Body of pancreas (tissue), 4 donors: ENCODE measurements at regions not wholly inside any gene's neighbourhood (a gene's known extent, or its start where the extent isn't known, plus 50 kb on each side); places are given as distances from the start of the nearest gene placed in this dataset.

Experiments used
- ATAC-seq: fragments of 150-250 bp; one replicate; pipeline ENCODE4 v1.9.1; 2016
- DNase-seq, 4 donors: peaks; one replicate each; pipeline ENCODE4 v3.0.0-alpha.2; 2019
- H3K27ac ChIP-seq, 4 donors: fragments of 200-600 bp; sonication (generic); 1 replicate in 3 of 4; 2 replicates in 1 of 4; pipeline versions ENCODE4 v1.5.1 to v1.6.1; 2016 to 2019; ENCODE audit warnings: mild to moderate bottlenecking in 1 of 4, mixed read lengths in 1 of 4, moderate library complexity in 1 of 4
- H3K27me3 ChIP-seq, 2 donors: fragments of 200-600 bp; sonication (generic); one replicate each; pipeline ENCODE4 v1.6.0; 2016; ENCODE audit warnings: mild to moderate bottlenecking in 1 of 2
- H3K36me3 ChIP-seq, 2 donors: fragments of 200-600 bp; sonication (generic); replicated peaks in 1 of 2; 2 replicates each; pipeline ENCODE4 v1.5.1; 2016; ENCODE audit warnings: low read depth in 2 of 2; ENCODE audit not compliant: insufficient read depth in 1 of 2
- H3K4me1 ChIP-seq: fragments of 200-600 bp; sonication (generic); one replicate; pipeline ENCODE4 v1.6.0; 2016
- H3K4me3 ChIP-seq, 2 donors: fragments of 200-600 bp; sonication (generic); 1 replicate in 1 of 2; 2 replicates in 1 of 2; pipeline ENCODE4 v1.5.1; 2016 to 2019
- H3K9me3 ChIP-seq, 3 donors: fragments of 200-600 bp; sonication (generic); 1 replicate in 2 of 3; 2 replicates in 1 of 3; pipeline ENCODE4 v1.5.1; 2016
- POLR2A ChIP-seq, 3 donors: fragments of 450-650 bp; IDR thresholded peaks; one replicate each; pipeline ENCODE4 v1.6.1; 2016; ENCODE audit warnings: antibody characterized with exemption in 3 of 3, mild to moderate bottlenecking in 2 of 3
- WGBS, 2 donors: methylation state at CpG; one replicate each; pipeline ENCODE4 v1.1.5; 2017; 5-methylcytosine and 5-hydroxymethylcytosine counted together
- intact Hi-C: fragments of 100-400 bp; cut with DNase I; formaldehyde crosslinking; loops from one replicate; pipeline ENCODE4 v1.15.1; 2023
- TF ChIP-seq, protein P1 (sequence below), 7 experiments: fragments of 450-650 bp in 4 of 7; fragments of 200-600 bp in 3 of 7; sonication (generic) in 3 of 7; IDR thresholded peaks; one replicate each; pipeline ENCODE4 v1.5.1; 2016 to 2019; ENCODE audit warnings: antibody characterized with exemption in 7 of 7

DNA sequence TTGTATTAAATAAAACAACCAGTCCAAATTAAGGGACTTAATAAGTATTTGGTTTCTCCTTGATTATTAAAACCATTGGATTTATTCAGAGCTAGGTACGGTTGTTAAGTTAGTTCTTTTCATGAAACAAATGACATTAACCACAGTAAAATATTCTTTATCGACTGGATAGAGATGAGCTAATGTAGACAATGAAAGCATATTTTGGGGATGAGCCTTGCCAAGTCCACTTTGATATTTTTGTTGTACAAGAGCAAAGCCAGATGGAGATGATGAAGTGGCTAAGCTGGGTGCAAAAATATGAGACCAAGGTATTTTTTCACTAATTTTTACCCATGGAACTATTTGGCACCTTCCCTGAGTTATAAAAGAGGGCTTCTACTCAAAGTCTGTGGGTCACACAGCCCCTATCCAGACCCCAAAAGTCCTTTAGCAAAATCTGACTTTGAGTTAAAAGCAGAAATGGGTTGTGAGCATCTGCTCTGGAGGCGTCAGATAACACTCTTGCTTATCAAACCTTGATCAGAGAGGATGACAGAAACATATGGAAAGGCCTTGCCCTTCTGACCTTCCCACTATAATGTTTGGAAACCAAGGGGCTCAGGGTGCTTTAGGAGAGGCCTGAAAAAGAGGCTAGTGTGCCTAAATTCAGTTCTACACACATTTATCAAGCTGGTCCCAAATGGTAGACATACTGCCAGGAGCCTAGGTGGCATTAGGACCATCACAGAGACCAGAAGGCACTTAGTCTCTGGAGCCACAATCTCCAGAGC lies 456.8 kb downstream of the MTX2 start:
- Histone ChIP-seq H3K9me3 (no peaks in the 10 kb centered on the region), H3K36me3 (no peaks in the 10 kb centered on the region), H3K27me3 (no peaks in the 10 kb centered on the region), H3K4me3 (no peak overlapping the region), H3K4me1 (peaks cover 20% of the 10 kb centered on the region), H3K27ac (no peak overlapping the region)
- WGBS, 2 donors: 83% methylated on average over 3 of the region's 3 CpGs
- TF ChIP-seq POLR2A (IDR thresholded peaks at IDR 0.05): no peak
- TF ChIP-seq, protein P1, sequence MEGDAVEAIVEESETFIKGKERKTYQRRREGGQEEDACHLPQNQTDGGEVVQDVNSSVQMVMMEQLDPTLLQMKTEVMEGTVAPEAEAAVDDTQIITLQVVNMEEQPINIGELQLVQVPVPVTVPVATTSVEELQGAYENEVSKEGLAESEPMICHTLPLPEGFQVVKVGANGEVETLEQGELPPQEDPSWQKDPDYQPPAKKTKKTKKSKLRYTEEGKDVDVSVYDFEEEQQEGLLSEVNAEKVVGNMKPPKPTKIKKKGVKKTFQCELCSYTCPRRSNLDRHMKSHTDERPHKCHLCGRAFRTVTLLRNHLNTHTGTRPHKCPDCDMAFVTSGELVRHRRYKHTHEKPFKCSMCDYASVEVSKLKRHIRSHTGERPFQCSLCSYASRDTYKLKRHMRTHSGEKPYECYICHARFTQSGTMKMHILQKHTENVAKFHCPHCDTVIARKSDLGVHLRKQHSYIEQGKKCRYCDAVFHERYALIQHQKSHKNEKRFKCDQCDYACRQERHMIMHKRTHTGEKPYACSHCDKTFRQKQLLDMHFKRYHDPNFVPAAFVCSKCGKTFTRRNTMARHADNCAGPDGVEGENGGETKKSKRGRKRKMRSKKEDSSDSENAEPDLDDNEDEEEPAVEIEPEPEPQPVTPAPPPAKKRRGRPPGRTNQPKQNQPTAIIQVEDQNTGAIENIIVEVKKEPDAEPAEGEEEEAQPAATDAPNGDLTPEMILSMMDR (IDR thresholded peaks at IDR 0.05): no peak
- intact Hi-C loops: no loop called here
- no peak for DNase-seq
- ATAC-seq: no peak

DNA sequence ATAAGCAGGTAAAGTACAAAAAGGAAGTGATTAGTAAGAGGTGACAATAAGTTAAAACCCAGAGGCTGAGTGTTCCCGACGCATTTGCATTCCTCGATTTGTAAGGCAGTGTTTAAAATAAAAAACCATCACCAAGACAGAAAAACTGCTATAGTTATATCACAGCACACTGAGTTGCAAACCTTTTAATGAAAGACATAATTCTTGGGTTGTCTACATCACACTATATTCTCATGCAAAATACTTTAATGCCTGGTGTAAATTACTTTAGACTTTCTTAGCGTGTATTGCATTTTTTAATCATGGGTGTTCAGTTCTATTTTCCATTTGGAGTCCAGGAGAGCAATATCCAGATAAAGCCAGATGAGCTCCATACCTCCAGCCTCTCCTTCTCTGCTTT lies 458.5 kb downstream of the MTX2 start:
- no peaks in the 10 kb centered on the region for H3K27me3 ChIP-seq
- DNase-seq (no peak), ATAC-seq (no peak)
- H3K9me3 ChIP-seq: no peaks in the 10 kb centered on the region
- TF ChIP-seq POLR2A (IDR thresholded peaks at IDR 0.05): no peak
- TF ChIP-seq, protein P1 (IDR thresholded peaks at IDR 0.05): no peak
- H3K4me3 ChIP-seq: no peak overlapping the region
- H3K27ac ChIP-seq: no peak overlapping the region
- peaks cover 24% of the 10 kb centered on the region for H3K4me1 ChIP-seq
- H3K36me3 ChIP-seq: no peaks in the 10 kb centered on the region
- WGBS, 2 donors: 90 to 95% methylated on average over 4 of the region's 4 CpGs
- intact Hi-C loops: no loop called here

DNA sequence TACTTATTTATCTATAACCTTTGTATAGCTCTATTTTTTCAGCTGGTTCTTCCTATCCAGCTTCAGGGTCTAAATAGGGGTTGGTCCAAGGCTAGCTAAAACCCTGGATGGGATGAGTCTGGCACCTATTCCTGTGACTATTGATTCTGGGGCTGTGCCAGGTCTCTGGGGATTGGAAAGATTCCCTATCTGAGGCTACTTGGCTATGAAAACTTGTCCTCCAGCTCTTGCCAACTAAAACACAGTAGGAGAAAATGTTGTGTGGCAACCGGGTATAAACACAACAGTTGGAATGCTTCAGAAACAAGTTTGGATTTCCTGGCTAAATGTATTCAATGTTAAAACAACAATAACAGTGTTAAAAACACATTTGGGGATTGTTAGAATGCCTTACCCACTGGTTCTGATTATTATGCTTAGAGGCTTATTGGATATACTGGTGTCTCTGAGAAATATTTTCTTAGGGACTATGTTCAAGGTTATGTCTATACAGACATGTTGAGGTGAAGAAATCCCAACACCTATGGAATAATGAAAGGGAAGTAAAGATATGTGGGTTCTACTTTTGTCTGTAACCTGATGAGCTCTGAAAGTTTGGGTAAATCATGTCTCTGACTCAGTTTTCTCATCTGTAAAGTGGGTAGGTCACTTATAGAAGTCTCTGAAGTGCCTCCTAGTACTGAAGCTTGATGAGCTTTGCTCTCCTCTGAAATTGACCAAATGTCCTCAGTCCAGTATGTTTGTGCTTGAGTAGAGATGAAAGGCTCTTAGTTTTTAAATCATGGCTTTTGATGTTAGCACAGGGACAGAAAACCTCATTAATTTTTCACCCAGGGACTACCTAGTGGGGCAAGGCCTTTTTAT lies 460.7 kb downstream of the MTX2 start:
- Histone ChIP-seq H3K36me3 (no peaks in the 10 kb centered on the region), H3K27ac (peak overlapping the region in 2 of 4 donors; percentile 54 to 71), H3K4me3 (no peak overlapping the region), H3K4me1 (peaks cover 24% of the 10 kb centered on the region), H3K9me3 (no peaks in the 10 kb centered on the region), H3K27me3 (no peaks in the 10 kb centered on the region)
- peak; percentile 77 to 89 (median 82) for DNase-seq
- ATAC-seq: peak; percentile 99
- TF ChIP-seq, protein P1 (IDR thresholded peaks at IDR 0.05): no peak
- no peak for TF ChIP-seq POLR2A (IDR thresholded peaks at IDR 0.05)
- 4 to 24% methylated on average over 1 of the region's 1 CpG for WGBS, 2 donors
- intact Hi-C loops: no loop called here

DNA sequence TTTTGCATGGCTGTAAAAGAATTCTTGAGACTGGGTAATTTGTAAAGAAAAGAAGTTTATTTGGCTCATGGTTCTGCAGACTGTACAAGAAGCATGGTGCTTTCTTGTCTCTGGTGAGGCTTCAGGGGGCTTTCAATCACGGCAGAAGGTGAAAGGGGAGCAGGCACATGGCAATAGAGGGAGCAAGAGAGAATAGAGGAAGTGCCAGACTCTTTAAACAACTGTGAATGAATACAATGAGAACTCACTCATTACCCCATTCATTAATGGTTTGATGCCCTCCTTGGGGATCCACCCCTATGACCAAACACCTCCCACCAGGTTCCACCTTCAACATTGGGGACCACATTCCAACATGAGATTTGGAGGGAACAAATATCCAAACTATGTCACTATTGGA lies 463.5 kb downstream of the MTX2 start:
- Histone ChIP-seq H3K9me3 (no peaks in the 10 kb centered on the region), H3K36me3 (no peaks in the 10 kb centered on the region), H3K27me3 (no peaks in the 10 kb centered on the region), H3K4me3 (no peak overlapping the region), H3K4me1 (peaks cover 24% of the 10 kb centered on the region), H3K27ac (no peak overlapping the region)
- DNase-seq (no peak), ATAC-seq (no peak)
- 76 to 77% methylated on average over 1 of the region's 1 CpG for WGBS, 2 donors
- TF ChIP-seq, protein P1 (IDR thresholded peaks at IDR 0.05): no peak
- TF ChIP-seq POLR2A (IDR thresholded peaks at IDR 0.05): no peak
- intact Hi-C loops: no loop called here
